GM18870 (cell line): ENCODE measurements at regions not wholly inside any gene's neighbourhood (a gene's known extent, or its start where the extent isn't known, plus 50 kb on each side); places are given as distances from the start of the nearest gene placed in this dataset.

Experiments
- ATAC-seq: cut with Tn5 transposase; IDR thresholded peaks from one replicate; pipeline ENCODE4 v1.9.1; 2021; ENCODE audit warnings: moderate library complexity; ENCODE audit not compliant: unreplicated experiment

DNA sequence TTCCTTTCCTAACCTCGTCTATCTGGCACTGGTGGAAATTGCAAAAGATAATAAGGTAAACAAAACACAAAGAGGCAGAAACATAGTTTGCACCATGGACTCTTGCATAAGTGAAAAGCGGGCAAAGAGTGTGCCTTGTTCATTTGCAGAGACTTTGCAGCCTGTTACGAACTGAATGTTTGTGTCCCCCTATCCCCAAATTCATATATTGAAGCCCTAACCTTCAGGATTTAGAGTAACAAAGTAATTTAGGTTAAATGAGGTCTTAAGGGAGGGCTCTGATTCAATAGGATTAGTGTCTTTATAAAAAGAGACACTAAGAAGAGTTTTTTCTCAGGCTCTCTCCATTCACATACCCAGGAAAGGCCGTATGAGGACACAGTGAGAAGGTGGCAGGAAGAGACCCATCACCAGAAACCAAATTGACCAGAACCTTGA is 52.1 kb upstream of the FAM169A start:
- ATAC-seq = no peak

DNA sequence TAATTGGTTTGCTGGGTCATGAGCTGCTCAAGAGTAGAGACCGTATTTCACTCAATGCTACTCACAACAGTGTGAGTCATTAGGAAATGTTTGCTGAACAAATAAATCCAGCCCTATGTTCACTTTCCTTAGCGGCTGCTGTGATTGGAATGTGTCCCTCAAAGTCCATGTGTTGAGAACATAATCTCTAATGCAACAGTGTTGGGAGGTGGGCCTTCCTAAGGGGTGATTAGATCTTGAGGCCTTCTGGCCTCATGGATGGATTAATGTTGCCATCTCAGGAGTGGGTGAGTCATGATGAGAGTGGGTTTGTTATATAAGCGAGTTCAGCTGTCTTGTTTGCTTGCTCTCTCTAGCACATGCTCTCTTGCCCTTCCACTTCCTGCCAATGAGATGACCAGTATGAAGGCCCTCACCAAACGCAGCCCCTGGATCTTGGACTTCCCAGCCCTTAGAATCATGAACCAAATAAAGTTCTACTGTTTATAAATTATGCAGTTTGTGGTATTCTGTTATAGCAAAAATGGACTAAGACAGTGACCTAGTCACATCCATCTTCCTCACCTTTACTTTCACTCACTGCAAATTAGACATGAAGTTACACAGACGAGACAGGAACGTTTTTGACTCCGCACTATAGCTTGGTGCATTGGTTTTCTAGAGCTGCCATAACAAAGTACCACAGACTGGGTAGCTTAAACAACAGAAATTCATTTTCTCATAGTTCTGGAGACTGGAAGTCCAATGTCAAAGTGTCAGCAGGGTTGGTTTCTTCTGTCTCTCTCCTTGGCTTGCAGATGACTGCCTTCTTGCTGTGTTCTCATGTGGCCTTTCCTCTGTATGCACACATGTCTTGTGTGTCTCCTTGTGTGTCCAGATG is 50.9 kb upstream of the FAM169A start:
- no peak for ATAC-seq
